WTC11 (cell line): ENCODE measurements at regions not wholly inside any gene's neighbourhood (a gene's known extent, or its start where the extent isn't known, plus 50 kb on each side); places are given as distances from the start of the nearest gene placed in this dataset.

ENCODE experiments used
- ATAC-seq: fragments of 200-7000 bp; cut with Tn5 transposase; 2 replicates; pipeline ENCODE4 v1.10.0; 2021; ENCODE audit warnings: mild to moderate bottlenecking, moderate library complexity
- CTCF ChIA-PET: fragments of 300-600 bp; sonication (Branson Sonifier 250); formaldehyde crosslinking; loops from one replicate; lab custom pipeline; 2021; ENCODE audit warnings: antibody characterized with exemption; lab: Charles Lee
- POLR2A ChIA-PET: fragments of 350-600 bp; sonication (Branson Sonifier 250); formaldehyde crosslinking; loops from one replicate; lab custom pipeline; 2021; ENCODE audit warnings: antibody characterized with exemption; lab: Charles Lee
- DNase-seq: peaks from one replicate; pipeline ENCODE4 v3.0.0; 2021; ENCODE audit warnings: low spot score
- H3K27ac Mint-ChIP-seq: 2 replicates; pipeline ENCODE4 v1.8.0; 2021; ENCODE audit warnings: mixed read lengths
- H3K27me3 Mint-ChIP-seq: 2 replicates; pipeline ENCODE4 v1.8.0; 2021; ENCODE audit warnings: low read depth, mild to moderate bottlenecking, moderate library complexity, mixed read lengths
- H3K36me3 Mint-ChIP-seq: 2 replicates; pipeline ENCODE4 v1.8.0; 2021; ENCODE audit warnings: mixed read lengths
- H3K4me1 Mint-ChIP-seq: 2 replicates; pipeline ENCODE4 v1.8.0; 2022; ENCODE audit warnings: mixed read lengths
- H3K4me3 Mint-ChIP-seq: 2 replicates; pipeline ENCODE4 v1.8.0; 2021; ENCODE audit warnings: mild to moderate bottlenecking, moderate library complexity, mixed read lengths
- H3K9me3 Mint-ChIP-seq: 2 replicates; pipeline ENCODE4 v1.8.0; 2021; ENCODE audit warnings: mixed read lengths
- CREM ChIP-seq: sonication (generic); formaldehyde crosslinking; IDR thresholded peaks from 2 replicates; pipeline ENCODE4 v1.8.1; 2022; ENCODE audit warnings: mild to moderate bottlenecking, missing genetic modification reagents, moderate library complexity
- FOXK1 ChIP-seq: sonication (generic); formaldehyde crosslinking; IDR thresholded peaks from 2 replicates; pipeline ENCODE4 v1.8.0; 2022; ENCODE audit warnings: mild to moderate bottlenecking, moderate library complexity, missing genetic modification reagents
- FOXP1 ChIP-seq: sonication (generic); formaldehyde crosslinking; IDR thresholded peaks from 2 replicates; pipeline ENCODE4 v1.8.0; 2022; ENCODE audit warnings: missing genetic modification reagents, mild to moderate bottlenecking, moderate library complexity, borderline replicate concordance
- GRHL2 ChIP-seq: fragments of 250-450 bp; sonication (Bioruptor Pico); IDR thresholded peaks from 2 replicates; pipeline ENCODE4 v1.8.0; 2022; ENCODE audit warnings: mild to moderate bottlenecking, moderate library complexity; ENCODE audit not compliant: insufficient replicate concordance, severe bottlenecking
- NFATC4 ChIP-seq: fragments of 250-450 bp; sonication (Bioruptor Pico); IDR thresholded peaks from 2 replicates; pipeline ENCODE4 v1.9.0; 2021; ENCODE audit warnings: mild to moderate bottlenecking
- NR2C2 ChIP-seq: sonication (generic); formaldehyde crosslinking; IDR thresholded peaks from 2 replicates; pipeline ENCODE4 v1.8.0; 2022; ENCODE audit warnings: mild to moderate bottlenecking, missing genetic modification reagents
- SMAD4 ChIP-seq: sonication (generic); formaldehyde crosslinking; IDR thresholded peaks from 2 replicates; pipeline ENCODE4 v1.8.0; 2022; ENCODE audit warnings: mild to moderate bottlenecking, missing genetic modification reagents
- TCF7 ChIP-seq: sonication (generic); formaldehyde crosslinking; IDR thresholded peaks from 2 replicates; pipeline ENCODE4 v1.8.0; 2022; ENCODE audit warnings: mild to moderate bottlenecking, low read depth, missing genetic modification reagents, moderate library complexity
- ZNF219 ChIP-seq: sonication (generic); formaldehyde crosslinking; IDR thresholded peaks from 2 replicates; pipeline ENCODE4 v1.8.0; 2023; ENCODE audit warnings: missing genetic modification reagents, mild to moderate bottlenecking, borderline replicate concordance
- TF ChIP-seq, protein P1 (sequence below): sonication (generic); formaldehyde crosslinking; IDR thresholded peaks from 2 replicates; pipeline ENCODE4 v1.8.1; 2023; ENCODE audit warnings: mild to moderate bottlenecking, missing genetic modification reagents, borderline replicate concordance
- TF ChIP-seq, protein P2 (sequence below): sonication (generic); formaldehyde crosslinking; IDR thresholded peaks from 2 replicates; pipeline ENCODE4 v1.8.1; 2022; ENCODE audit warnings: mild to moderate bottlenecking, moderate library complexity, missing genetic modification reagents
- TF ChIP-seq, protein P3 (sequence below): sonication (generic); formaldehyde crosslinking; IDR thresholded peaks from 2 replicates; pipeline ENCODE4 v1.8.0; 2022; ENCODE audit warnings: mild to moderate bottlenecking, missing genetic modification reagents
- TF ChIP-seq, protein P4 (sequence below): fragments of 250-450 bp; sonication (Bioruptor Pico); IDR thresholded peaks from 2 replicates; pipeline ENCODE4 v1.9.0; 2021; ENCODE audit warnings: mild to moderate bottlenecking
- TF ChIP-seq, protein P5 (sequence below): fragments of 250-450 bp; sonication (Bioruptor Pico); IDR thresholded peaks from 2 replicates; pipeline ENCODE4 v1.9.0; 2021; ENCODE audit warnings: mild to moderate bottlenecking
- TF ChIP-seq, protein P6 (sequence below): sonication (generic); formaldehyde crosslinking; conservative IDR thresholded peaks from 2 replicates; pipeline ENCODE4 v1.8.1; 2023; ENCODE audit warnings: mild to moderate bottlenecking, low read depth, missing genetic modification reagents, moderate library complexity
- TF ChIP-seq, protein P7 (sequence below): sonication (generic); formaldehyde crosslinking; IDR thresholded peaks from 2 replicates; pipeline ENCODE4 v1.8.1; 2023; ENCODE audit warnings: mild to moderate bottlenecking, missing genetic modification reagents
- TF ChIP-seq, protein P8 (sequence below): sonication (generic); formaldehyde crosslinking; IDR thresholded peaks from 2 replicates; pipeline ENCODE4 v1.8.0; 2022; ENCODE audit warnings: missing genetic modification reagents

DNA sequence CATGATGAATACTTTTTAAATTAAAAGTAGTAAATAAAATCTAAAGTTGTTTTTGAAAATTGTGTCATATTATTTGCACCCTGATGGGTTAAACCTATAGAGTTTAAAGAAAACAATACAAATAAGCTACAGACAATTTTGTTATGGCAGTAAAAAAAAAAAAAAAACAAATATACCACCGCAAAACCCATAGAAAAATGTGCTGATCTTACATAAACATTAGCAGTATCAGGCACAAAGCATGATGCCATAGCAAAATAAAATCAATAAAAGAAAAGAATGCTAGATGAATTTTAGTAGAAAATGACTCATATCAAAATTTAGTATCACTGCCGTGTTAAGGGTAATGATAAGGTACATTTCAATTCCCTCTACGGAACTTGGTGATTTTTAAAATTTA, 826.0 kb downstream of the SLITRK1 start (continued):
- TF ChIP-seq, protein P1, sequence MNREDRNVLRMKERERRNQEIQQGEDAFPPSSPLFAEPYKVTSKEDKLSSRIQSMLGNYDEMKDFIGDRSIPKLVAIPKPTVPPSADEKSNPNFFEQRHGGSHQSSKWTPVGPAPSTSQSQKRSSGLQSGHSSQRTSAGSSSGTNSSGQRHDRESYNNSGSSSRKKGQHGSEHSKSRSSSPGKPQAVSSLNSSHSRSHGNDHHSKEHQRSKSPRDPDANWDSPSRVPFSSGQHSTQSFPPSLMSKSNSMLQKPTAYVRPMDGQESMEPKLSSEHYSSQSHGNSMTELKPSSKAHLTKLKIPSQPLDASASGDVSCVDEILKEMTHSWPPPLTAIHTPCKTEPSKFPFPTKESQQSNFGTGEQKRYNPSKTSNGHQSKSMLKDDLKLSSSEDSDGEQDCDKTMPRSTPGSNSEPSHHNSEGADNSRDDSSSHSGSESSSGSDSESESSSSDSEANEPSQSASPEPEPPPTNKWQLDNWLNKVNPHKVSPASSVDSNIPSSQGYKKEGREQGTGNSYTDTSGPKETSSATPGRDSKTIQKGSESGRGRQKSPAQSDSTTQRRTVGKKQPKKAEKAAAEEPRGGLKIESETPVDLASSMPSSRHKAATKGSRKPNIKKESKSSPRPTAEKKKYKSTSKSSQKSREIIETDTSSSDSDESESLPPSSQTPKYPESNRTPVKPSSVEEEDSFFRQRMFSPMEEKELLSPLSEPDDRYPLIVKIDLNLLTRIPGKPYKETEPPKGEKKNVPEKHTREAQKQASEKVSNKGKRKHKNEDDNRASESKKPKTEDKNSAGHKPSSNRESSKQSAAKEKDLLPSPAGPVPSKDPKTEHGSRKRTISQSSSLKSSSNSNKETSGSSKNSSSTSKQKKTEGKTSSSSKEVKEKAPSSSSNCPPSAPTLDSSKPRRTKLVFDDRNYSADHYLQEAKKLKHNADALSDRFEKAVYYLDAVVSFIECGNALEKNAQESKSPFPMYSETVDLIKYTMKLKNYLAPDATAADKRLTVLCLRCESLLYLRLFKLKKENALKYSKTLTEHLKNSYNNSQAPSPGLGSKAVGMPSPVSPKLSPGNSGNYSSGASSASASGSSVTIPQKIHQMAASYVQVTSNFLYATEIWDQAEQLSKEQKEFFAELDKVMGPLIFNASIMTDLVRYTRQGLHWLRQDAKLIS, result no peak
- TF ChIP-seq, protein P2, sequence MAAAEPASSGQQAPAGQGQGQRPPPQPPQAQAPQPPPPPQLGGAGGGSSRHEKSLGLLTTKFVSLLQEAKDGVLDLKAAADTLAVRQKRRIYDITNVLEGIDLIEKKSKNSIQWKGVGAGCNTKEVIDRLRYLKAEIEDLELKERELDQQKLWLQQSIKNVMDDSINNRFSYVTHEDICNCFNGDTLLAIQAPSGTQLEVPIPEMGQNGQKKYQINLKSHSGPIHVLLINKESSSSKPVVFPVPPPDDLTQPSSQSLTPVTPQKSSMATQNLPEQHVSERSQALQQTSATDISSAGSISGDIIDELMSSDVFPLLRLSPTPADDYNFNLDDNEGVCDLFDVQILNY (CRISPR knock-in tag), result no peak

DNA sequence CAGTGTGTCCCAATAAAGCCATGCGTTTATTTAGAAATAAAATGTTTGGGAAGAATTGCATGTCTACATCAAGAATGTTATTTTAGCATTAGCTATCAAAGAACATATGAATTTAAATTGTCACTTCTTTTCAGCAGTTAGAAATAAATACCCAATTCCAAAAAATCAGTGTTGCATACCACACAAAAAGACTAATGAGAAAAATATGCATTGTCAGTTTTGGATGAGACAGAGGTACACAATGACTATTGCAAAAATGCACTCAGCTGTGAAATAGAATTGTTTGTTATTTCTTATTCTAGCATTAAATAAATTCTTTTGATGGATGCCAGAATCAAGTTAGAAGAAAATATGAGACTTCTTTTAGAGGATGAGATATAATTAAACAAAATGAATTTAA, 833.9 kb downstream of the SLITRK1 start:
- Mint-ChIP-seq H3K9me3 (no peaks in the 10 kb centered on the region), H3K4me1 (no peaks in the 10 kb centered on the region), H3K36me3 (no peaks in the 10 kb centered on the region), H3K4me3 (no peak overlapping the region), H3K27ac (no peak overlapping the region), H3K27me3 (no peaks in the 10 kb centered on the region)
- ChIA-PET POLR2A (no interaction called here), CTCF (no interaction called here)
- ATAC-seq (no peak), DNase-seq (no peak)
- TF ChIP-seq FOXP1, result no peak
- no peak for TF ChIP-seq SMAD4 (CRISPR knock-in tag)
- TF ChIP-seq ZNF219, result no peak
- TF ChIP-seq, protein P3, sequence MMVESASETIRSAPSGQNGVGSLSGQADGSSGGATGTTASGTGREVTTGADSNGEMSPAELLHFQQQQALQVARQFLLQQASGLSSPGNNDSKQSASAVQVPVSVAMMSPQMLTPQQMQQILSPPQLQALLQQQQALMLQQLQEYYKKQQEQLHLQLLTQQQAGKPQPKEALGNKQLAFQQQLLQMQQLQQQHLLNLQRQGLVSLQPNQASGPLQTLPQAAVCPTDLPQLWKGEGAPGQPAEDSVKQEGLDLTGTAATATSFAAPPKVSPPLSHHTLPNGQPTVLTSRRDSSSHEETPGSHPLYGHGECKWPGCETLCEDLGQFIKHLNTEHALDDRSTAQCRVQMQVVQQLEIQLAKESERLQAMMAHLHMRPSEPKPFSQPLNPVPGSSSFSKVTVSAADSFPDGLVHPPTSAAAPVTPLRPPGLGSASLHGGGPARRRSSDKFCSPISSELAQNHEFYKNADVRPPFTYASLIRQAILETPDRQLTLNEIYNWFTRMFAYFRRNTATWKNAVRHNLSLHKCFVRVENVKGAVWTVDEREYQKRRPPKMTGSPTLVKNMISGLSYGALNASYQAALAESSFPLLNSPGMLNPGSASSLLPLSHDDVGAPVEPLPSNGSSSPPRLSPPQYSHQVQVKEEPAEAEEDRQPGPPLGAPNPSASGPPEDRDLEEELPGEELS (CRISPR knock-in tag), result no peak
- TF ChIP-seq, protein P4, sequence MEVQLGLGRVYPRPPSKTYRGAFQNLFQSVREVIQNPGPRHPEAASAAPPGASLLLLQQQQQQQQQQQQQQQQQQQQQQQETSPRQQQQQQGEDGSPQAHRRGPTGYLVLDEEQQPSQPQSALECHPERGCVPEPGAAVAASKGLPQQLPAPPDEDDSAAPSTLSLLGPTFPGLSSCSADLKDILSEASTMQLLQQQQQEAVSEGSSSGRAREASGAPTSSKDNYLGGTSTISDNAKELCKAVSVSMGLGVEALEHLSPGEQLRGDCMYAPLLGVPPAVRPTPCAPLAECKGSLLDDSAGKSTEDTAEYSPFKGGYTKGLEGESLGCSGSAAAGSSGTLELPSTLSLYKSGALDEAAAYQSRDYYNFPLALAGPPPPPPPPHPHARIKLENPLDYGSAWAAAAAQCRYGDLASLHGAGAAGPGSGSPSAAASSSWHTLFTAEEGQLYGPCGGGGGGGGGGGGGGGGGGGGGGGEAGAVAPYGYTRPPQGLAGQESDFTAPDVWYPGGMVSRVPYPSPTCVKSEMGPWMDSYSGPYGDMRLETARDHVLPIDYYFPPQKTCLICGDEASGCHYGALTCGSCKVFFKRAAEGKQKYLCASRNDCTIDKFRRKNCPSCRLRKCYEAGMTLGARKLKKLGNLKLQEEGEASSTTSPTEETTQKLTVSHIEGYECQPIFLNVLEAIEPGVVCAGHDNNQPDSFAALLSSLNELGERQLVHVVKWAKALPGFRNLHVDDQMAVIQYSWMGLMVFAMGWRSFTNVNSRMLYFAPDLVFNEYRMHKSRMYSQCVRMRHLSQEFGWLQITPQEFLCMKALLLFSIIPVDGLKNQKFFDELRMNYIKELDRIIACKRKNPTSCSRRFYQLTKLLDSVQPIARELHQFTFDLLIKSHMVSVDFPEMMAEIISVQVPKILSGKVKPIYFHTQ, result no peak
- TF ChIP-seq FOXK1, result no peak
- TF ChIP-seq, protein P5, sequence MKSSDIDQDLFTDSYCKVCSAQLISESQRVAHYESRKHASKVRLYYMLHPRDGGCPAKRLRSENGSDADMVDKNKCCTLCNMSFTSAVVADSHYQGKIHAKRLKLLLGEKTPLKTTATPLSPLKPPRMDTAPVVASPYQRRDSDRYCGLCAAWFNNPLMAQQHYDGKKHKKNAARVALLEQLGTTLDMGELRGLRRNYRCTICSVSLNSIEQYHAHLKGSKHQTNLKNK (CRISPR knock-in tag), result no peak
- TF ChIP-seq NR2C2 (CRISPR knock-in tag), result no peak
- TF ChIP-seq, protein P6, sequence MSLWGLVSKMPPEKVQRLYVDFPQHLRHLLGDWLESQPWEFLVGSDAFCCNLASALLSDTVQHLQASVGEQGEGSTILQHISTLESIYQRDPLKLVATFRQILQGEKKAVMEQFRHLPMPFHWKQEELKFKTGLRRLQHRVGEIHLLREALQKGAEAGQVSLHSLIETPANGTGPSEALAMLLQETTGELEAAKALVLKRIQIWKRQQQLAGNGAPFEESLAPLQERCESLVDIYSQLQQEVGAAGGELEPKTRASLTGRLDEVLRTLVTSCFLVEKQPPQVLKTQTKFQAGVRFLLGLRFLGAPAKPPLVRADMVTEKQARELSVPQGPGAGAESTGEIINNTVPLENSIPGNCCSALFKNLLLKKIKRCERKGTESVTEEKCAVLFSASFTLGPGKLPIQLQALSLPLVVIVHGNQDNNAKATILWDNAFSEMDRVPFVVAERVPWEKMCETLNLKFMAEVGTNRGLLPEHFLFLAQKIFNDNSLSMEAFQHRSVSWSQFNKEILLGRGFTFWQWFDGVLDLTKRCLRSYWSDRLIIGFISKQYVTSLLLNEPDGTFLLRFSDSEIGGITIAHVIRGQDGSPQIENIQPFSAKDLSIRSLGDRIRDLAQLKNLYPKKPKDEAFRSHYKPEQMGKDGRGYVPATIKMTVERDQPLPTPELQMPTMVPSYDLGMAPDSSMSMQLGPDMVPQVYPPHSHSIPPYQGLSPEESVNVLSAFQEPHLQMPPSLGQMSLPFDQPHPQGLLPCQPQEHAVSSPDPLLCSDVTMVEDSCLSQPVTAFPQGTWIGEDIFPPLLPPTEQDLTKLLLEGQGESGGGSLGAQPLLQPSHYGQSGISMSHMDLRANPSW (CRISPR knock-in tag), result no peak
- TF ChIP-seq, protein P7, sequence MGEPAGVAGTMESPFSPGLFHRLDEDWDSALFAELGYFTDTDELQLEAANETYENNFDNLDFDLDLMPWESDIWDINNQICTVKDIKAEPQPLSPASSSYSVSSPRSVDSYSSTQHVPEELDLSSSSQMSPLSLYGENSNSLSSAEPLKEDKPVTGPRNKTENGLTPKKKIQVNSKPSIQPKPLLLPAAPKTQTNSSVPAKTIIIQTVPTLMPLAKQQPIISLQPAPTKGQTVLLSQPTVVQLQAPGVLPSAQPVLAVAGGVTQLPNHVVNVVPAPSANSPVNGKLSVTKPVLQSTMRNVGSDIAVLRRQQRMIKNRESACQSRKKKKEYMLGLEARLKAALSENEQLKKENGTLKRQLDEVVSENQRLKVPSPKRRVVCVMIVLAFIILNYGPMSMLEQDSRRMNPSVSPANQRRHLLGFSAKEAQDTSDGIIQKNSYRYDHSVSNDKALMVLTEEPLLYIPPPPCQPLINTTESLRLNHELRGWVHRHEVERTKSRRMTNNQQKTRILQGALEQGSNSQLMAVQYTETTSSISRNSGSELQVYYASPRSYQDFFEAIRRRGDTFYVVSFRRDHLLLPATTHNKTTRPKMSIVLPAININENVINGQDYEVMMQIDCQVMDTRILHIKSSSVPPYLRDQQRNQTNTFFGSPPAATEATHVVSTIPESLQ, result no peak
- no peak for TF ChIP-seq TCF7 (CRISPR knock-in tag)
- TF ChIP-seq, protein P8, sequence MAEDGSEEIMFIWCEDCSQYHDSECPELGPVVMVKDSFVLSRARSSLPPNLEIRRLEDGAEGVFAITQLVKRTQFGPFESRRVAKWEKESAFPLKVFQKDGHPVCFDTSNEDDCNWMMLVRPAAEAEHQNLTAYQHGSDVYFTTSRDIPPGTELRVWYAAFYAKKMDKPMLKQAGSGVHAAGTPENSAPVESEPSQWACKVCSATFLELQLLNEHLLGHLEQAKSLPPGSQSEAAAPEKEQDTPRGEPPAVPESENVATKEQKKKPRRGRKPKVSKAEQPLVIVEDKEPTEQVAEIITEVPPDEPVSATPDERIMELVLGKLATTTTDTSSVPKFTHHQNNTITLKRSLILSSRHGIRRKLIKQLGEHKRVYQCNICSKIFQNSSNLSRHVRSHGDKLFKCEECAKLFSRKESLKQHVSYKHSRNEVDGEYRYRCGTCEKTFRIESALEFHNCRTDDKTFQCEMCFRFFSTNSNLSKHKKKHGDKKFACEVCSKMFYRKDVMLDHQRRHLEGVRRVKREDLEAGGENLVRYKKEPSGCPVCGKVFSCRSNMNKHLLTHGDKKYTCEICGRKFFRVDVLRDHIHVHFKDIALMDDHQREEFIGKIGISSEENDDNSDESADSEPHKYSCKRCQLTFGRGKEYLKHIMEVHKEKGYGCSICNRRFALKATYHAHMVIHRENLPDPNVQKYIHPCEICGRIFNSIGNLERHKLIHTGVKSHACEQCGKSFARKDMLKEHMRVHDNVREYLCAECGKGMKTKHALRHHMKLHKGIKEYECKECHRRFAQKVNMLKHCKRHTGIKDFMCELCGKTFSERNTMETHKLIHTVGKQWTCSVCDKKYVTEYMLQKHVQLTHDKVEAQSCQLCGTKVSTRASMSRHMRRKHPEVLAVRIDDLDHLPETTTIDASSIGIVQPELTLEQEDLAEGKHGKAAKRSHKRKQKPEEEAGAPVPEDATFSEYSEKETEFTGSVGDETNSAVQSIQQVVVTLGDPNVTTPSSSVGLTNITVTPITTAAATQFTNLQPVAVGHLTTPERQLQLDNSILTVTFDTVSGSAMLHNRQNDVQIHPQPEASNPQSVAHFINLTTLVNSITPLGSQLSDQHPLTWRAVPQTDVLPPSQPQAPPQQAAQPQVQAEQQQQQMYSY, result no peak
- TF ChIP-seq CREM, result no peak
- no peak for TF ChIP-seq NFATC4 (CRISPR knock-in tag)
- TF ChIP-seq GRHL2 (CRISPR knock-in tag), result no peak
